B cell (primary cell): ENCODE measurements at regions not wholly inside any gene's neighbourhood (a gene's known extent, or its start where the extent isn't known, plus 50 kb on each side); places are given as distances from the start of the nearest gene placed in this dataset.

Experiments
- ATAC-seq: fragments of 200-7000 bp; cut with Tn5 transposase; one replicate; pipeline ENCODE4 v1.10.0; 2021; ENCODE audit warnings: low read depth, mild to moderate bottlenecking, moderate number of reproducible peaks, moderate library complexity
- CTCF ChIA-PET: fragments of 350-600 bp; sonication (Branson Sonifier 250); formaldehyde crosslinking; loops from one replicate; lab custom pipeline; 2021; ENCODE audit warnings: antibody characterized with exemption, inconsistent platforms; lab: Charles Lee
- POLR2A ChIA-PET: fragments of 350-600 bp; sonication (Branson Sonifier 250); formaldehyde crosslinking; loops from one replicate; lab custom pipeline; 2021; ENCODE audit warnings: antibody characterized with exemption; lab: Charles Lee
- DNase-seq: peaks from one replicate; pipeline ENCODE4 v3.0.0; 2013
- H2AFZ ChIP-seq: 2 replicates; pipeline ENCODE4 v1.6.1; 2012; ENCODE audit warnings: mild to moderate bottlenecking, low read depth, low read length; ENCODE audit not compliant: insufficient read depth, poor library complexity, severe bottlenecking
- H3K27ac ChIP-seq, 2 donors: 1 replicate in 1 of 2; 2 replicates in 1 of 2; pipeline ENCODE4 v1.5.1; 2012 to 2013; ENCODE audit warnings: low read length in 2 of 2, mild to moderate bottlenecking in 2 of 2, moderate library complexity in 1 of 2
- H3K27me3 ChIP-seq, 4 experiments: fragments of 200-600 bp in 1 of 4; sonication (generic) in 1 of 4; replicated peaks in 1 of 4; 1 replicate in 2 of 4; 2 replicates in 2 of 4; pipeline versions ENCODE4 v1.6.1 to v1.7.0; 2013 to 2016; ENCODE audit warnings: low read length in 3 of 4, mild to moderate bottlenecking in 2 of 4, mixed read lengths in 1 of 4, moderate library complexity in 1 of 4; ENCODE audit not compliant: insufficient read depth in 4 of 4, control insufficient read depth in 3 of 4; ENCODE audit errors: control extremely low read depth in 1 of 4
- H3K36me3 ChIP-seq, 2 experiments: replicated peaks in 1 of 2; 1 replicate in 1 of 2; 2 replicates in 1 of 2; pipeline versions ENCODE4 v1.6.1 to v1.7.1; 2013; ENCODE audit warnings: low read length in 1 of 2; ENCODE audit not compliant: insufficient read depth in 2 of 2, control insufficient read depth in 1 of 2; ENCODE audit errors: control extremely low read depth in 1 of 2, extremely low read depth in 1 of 2
- H3K4me1 ChIP-seq, 2 donors: fragments of 200-600 bp in 1 of 2; sonication (generic) in 1 of 2; 1 replicate in 1 of 2; 2 replicates in 1 of 2; pipeline versions ENCODE4 v1.5.1 to v1.6.1; 2013 to 2017; ENCODE audit warnings: low read length in 2 of 2; ENCODE audit not compliant: control insufficient read depth in 2 of 2, insufficient read depth in 2 of 2
- H3K4me2 ChIP-seq: replicated peaks from 2 replicates; pipeline ENCODE3; 2012; ENCODE audit warnings: mild to moderate bottlenecking, low read depth, low read length; ENCODE audit not compliant: poor library complexity, severe bottlenecking
- H3K4me3 ChIP-seq, 5 experiments: fragments of 200-600 bp in 1 of 5; sonication (generic) in 1 of 5; 1 replicate in 3 of 5; 2 replicates in 2 of 5; pipeline versions ENCODE4 v1.5.1 to v1.7.0; 2011 to 2016; ENCODE audit warnings: low read length in 4 of 5, mild to moderate bottlenecking in 4 of 5, low read depth in 2 of 5, control low read depth in 1 of 5, moderate library complexity in 1 of 5; ENCODE audit not compliant: insufficient read depth in 1 of 5; ENCODE audit errors: control extremely low read depth in 1 of 5, extremely low read depth in 1 of 5
- H3K79me2 ChIP-seq: fragments of 200-600 bp; sonication (generic); one replicate; pipeline ENCODE4 v1.6.0; 2016; ENCODE audit warnings: low read length; ENCODE audit not compliant: control insufficient read depth, insufficient read depth
- H3K9ac ChIP-seq: fragments of 200-600 bp; sonication (generic); 2 replicates; pipeline ENCODE4 v1.6.1; 2017; ENCODE audit warnings: mild to moderate bottlenecking, low read length, moderate library complexity
- H3K9me3 ChIP-seq, 3 donors: one replicate each; pipeline versions ENCODE4 v1.6.1 to v1.7.1; 2013; ENCODE audit warnings: low read length in 2 of 3; ENCODE audit not compliant: control insufficient read depth in 2 of 3, insufficient read depth in 1 of 3; ENCODE audit errors: control extremely low read depth in 1 of 3
- H4K20me1 ChIP-seq: 2 replicates; pipeline ENCODE4 v1.6.0; 2012; ENCODE audit warnings: mild to moderate bottlenecking, low read length; ENCODE audit not compliant: insufficient read depth, control insufficient read depth, poor library complexity, severe bottlenecking
- H3K27ac Mint-ChIP-seq: one replicate; pipeline ENCODE4 v1.8.0; 2021; ENCODE audit warnings: mixed read lengths
- H3K27me3 Mint-ChIP-seq: one replicate; pipeline ENCODE4 v1.8.0; 2021; ENCODE audit warnings: mixed read lengths
- H3K4me1 Mint-ChIP-seq: one replicate; pipeline ENCODE4 v1.8.0; 2021; ENCODE audit warnings: mixed read lengths
- H3K4me3 Mint-ChIP-seq: one replicate; pipeline ENCODE4 v1.8.0; 2021; ENCODE audit warnings: mixed read lengths
- H3K9me3 Mint-ChIP-seq: one replicate; pipeline ENCODE4 v1.8.0; 2022; ENCODE audit warnings: mixed read lengths; ENCODE audit not compliant: insufficient read depth
- CTCF ChIP-seq: fragments of 200-600 bp; IDR thresholded peaks from one replicate; pipeline ENCODE4 v1.8.0; 2022; ENCODE audit warnings: antibody characterized with exemption, mild to moderate bottlenecking
- EZH2 ChIP-seq: IDR thresholded peaks from 2 replicates; pipeline ENCODE4 v1.6.1; 2012; ENCODE audit warnings: borderline replicate concordance, low read depth, mild to moderate bottlenecking, moderate library complexity, low read length; ENCODE audit not compliant: insufficient read depth, poor library complexity, severe bottlenecking
- WGBS: methylation state at CpG from one replicate; pipeline ENCODE4 v1.1.5; 2013; ENCODE audit warnings: missing lambda C conversion rate; ENCODE audit not compliant: insufficient coverage; 5-methylcytosine and 5-hydroxymethylcytosine counted together
- intact Hi-C: fragments of 100-400 bp; cut with micrococcal nuclease; formaldehyde crosslinking; loops from one replicate; pipeline ENCODE4 v1.10.0; 2022

GRCh38 chr7:52189153-52189778, 846.2 kb upstream of the POM121L12 start:
- H3K9me3 Mint-ChIP-seq, result peaks cover 10% of the 10 kb centered on the region

More at GRCh38 chr7:52189153-52189778, 846.2 kb upstream of the POM121L12 start:
- 92% methylated on average over 2 of the region's 2 CpGs for WGBS
- DNase-seq (no peak), ATAC-seq (no peak)
- Histone ChIP-seq H3K9ac (no peak overlapping the region), H3K4me3 (no peak overlapping the region), H3K9me3 (peaks cover 0 to 3% (median 0%) of the 10 kb centered on the region in 3 donors), H3K79me2 (no peaks in the 10 kb centered on the region), H3K36me3 (no peaks in the 10 kb centered on the region), H3K27ac (no peak overlapping the region), H3K4me2 (no peak overlapping the region), H2AFZ (no peak overlapping the region), H4K20me1 (no peaks in the 10 kb centered on the region), H3K4me1 (no peaks in the 10 kb centered on the region), H3K27me3 (no peaks in the 10 kb centered on the region)
- no peaks in the 10 kb centered on the region for H3K4me1 Mint-ChIP-seq
- H3K4me3 Mint-ChIP-seq, result no peak overlapping the region
- TF ChIP-seq EZH2 (no peak), CTCF (no peak)
- CTCF ChIA-PET, result no interaction called here
- H3K27ac Mint-ChIP-seq, result no peak overlapping the region
- POLR2A ChIA-PET, result no interaction called here
- no peaks in the 10 kb centered on the region for H3K27me3 Mint-ChIP-seq
- intact Hi-C loops, result no loop called here
